ENCODE measurements at regions not wholly inside any gene's neighbourhood (a gene's known extent, or its start where the extent isn't known, plus 50 kb on each side); places are given as distances from the start of the nearest gene placed in this dataset.

GRCh38 chr2:226410247-226410835 lies 389.3 kb downstream of the IRS1 start:
- H3K4me2 ChIP-seq (ENCODE audit: insufficient read depth, low read length), result no peak overlapping the region
- ATAC-seq (ENCODE audit: insufficient read depth, low read depth), result no peak
- DNase-seq, result no peak
- no peaks in the 10 kb centered on the region for H3K27me3 ChIP-seq (ENCODE audit: insufficient read depth, low read length, poor library complexity)
- no peak overlapping the region for H3K4me3 ChIP-seq (ENCODE audit: low read depth in 1 of 2, low read length in 2 of 2)
- H3K4me1 ChIP-seq (ENCODE audit: insufficient read depth, low read length), result no peaks in the 10 kb centered on the region
- no peak overlapping the region for H3K27ac ChIP-seq (ENCODE audit: low read length)
- H3K79me2 ChIP-seq (ENCODE audit: insufficient read depth, low read length), result no peaks in the 10 kb centered on the region
- no peak for TF ChIP-seq EZH2 (IDR thresholded peaks at IDR 0.05; ENCODE audit: borderline replicate concordance, low read depth, low read length, severe bottlenecking)
- no peak for TF ChIP-seq CTCF (IDR thresholded peaks at IDR 0.05; ENCODE audit: borderline replicate concordance, extremely low read depth, low read length, poor library complexity, severe bottlenecking)
- no peak overlapping the region for H2AFZ ChIP-seq (ENCODE audit: low read depth, low read length)
- no peak overlapping the region for H3K9ac ChIP-seq (ENCODE audit: low read depth, low read length)
- H4K20me1 ChIP-seq (ENCODE audit: insufficient read depth, low read length), result no peaks in the 10 kb centered on the region
- H3K36me3 ChIP-seq (ENCODE audit: insufficient read depth, low read length), result no peaks in the 10 kb centered on the region
- no peaks in the 10 kb centered on the region for H3K9me3 ChIP-seq (ENCODE audit: insufficient read depth, low read length, severe bottlenecking)

DNA sequence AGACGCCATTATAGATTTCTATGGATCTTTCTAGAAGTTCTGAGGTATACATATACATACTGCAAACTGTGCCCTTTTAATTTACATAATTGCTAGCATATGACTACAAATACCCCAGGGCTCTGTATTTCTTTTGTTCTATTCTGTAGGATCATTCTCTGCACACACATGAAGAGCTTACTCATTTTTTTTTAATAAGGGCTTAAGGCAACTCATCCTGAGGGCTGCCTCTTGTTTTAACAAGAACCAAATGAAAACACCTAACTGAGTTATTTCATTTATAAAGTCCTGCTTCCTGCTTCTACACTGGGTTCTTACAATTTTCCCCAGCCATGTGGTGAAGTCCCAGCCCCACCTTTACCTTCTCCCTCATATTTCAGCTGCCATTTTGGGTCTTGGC lies 390.5 kb downstream of the IRS1 start:
- TF ChIP-seq EZH2 (IDR thresholded peaks at IDR 0.05; ENCODE audit: borderline replicate concordance, low read depth, low read length, severe bottlenecking), result no peak
- TF ChIP-seq CTCF (IDR thresholded peaks at IDR 0.05; ENCODE audit: borderline replicate concordance, extremely low read depth, low read length, poor library complexity, severe bottlenecking), result no peak
- Histone ChIP-seq H3K36me3 (ENCODE audit: insufficient read depth, low read length) (no peaks in the 10 kb centered on the region), H3K4me1 (ENCODE audit: insufficient read depth, low read length) (no peaks in the 10 kb centered on the region), H3K4me2 (ENCODE audit: insufficient read depth, low read length) (no peak overlapping the region), H3K4me3 (ENCODE audit: low read depth in 1 of 2, low read length in 2 of 2) (no peak overlapping the region), H3K27ac (ENCODE audit: low read length) (no peak overlapping the region), H3K79me2 (ENCODE audit: insufficient read depth, low read length) (no peaks in the 10 kb centered on the region), H3K27me3 (ENCODE audit: insufficient read depth, low read length, poor library complexity) (no peaks in the 10 kb centered on the region), H2AFZ (ENCODE audit: low read depth, low read length) (no peak overlapping the region), H3K9ac (ENCODE audit: low read depth, low read length) (no peak overlapping the region), H3K9me3 (ENCODE audit: insufficient read depth, low read length, severe bottlenecking) (no peaks in the 10 kb centered on the region), H4K20me1 (ENCODE audit: insufficient read depth, low read length) (no peaks in the 10 kb centered on the region)
- DNase-seq (no peak), ATAC-seq (ENCODE audit: insufficient read depth, low read depth) (no peak)

- H3K36me3 ChIP-seq (ENCODE audit: insufficient read depth, low read length), result no peaks in the 10 kb centered on the region
- H3K4me1 ChIP-seq (ENCODE audit: insufficient read depth, low read length), result no peaks in the 10 kb centered on the region
- no peak for TF ChIP-seq CTCF (IDR thresholded peaks at IDR 0.05; ENCODE audit: borderline replicate concordance, extremely low read depth, low read length, poor library complexity, severe bottlenecking)
- TF ChIP-seq EZH2 (IDR thresholded peaks at IDR 0.05; ENCODE audit: borderline replicate concordance, low read depth, low read length, severe bottlenecking), result no peak
- DNase-seq (no peak), ATAC-seq (ENCODE audit: insufficient read depth, low read depth) (no peak)
- H3K27ac ChIP-seq (ENCODE audit: low read length), result no peak overlapping the region
- H3K79me2 ChIP-seq (ENCODE audit: insufficient read depth, low read length), result no peaks in the 10 kb centered on the region
- no peaks in the 10 kb centered on the region for H3K27me3 ChIP-seq (ENCODE audit: insufficient read depth, low read length, poor library complexity)
- no peaks in the 10 kb centered on the region for H3K9me3 ChIP-seq (ENCODE audit: insufficient read depth, low read length, severe bottlenecking)
- no peak overlapping the region for H3K9ac ChIP-seq (ENCODE audit: low read depth, low read length)
- H2AFZ ChIP-seq (ENCODE audit: low read depth, low read length), result no peak overlapping the region
- no peak overlapping the region for H3K4me3 ChIP-seq (ENCODE audit: low read depth in 1 of 2, low read length in 2 of 2)
- no peaks in the 10 kb centered on the region for H4K20me1 ChIP-seq (ENCODE audit: insufficient read depth, low read length)
- no peak overlapping the region for H3K4me2 ChIP-seq (ENCODE audit: insufficient read depth, low read length)
These were observed 391.5 kb downstream of the IRS1 start for GRCh38 chr2:226408141-226408540.

- DNase-seq, result no peak
- no peaks in the 10 kb centered on the region for H3K36me3 ChIP-seq (ENCODE audit: insufficient read depth, low read length)
- no peak for TF ChIP-seq EZH2 (IDR thresholded peaks at IDR 0.05; ENCODE audit: borderline replicate concordance, low read depth, low read length, severe bottlenecking)
- TF ChIP-seq CTCF (IDR thresholded peaks at IDR 0.05; ENCODE audit: borderline replicate concordance, extremely low read depth, low read length, poor library complexity, severe bottlenecking), result no peak
These were observed 392.5 kb downstream of the IRS1 start for GRCh38 chr2:226407135-226407534.

More at GRCh38 chr2:226407135-226407534, 392.5 kb downstream of the IRS1 start:
- Histone ChIP-seq H3K4me2 (ENCODE audit: insufficient read depth, low read length) (no peak overlapping the region), H3K27ac (ENCODE audit: low read length) (no peak overlapping the region), H3K79me2 (ENCODE audit: insufficient read depth, low read length) (no peaks in the 10 kb centered on the region), H4K20me1 (ENCODE audit: insufficient read depth, low read length) (no peaks in the 10 kb centered on the region), H3K4me1 (ENCODE audit: insufficient read depth, low read length) (no peaks in the 10 kb centered on the region), H3K9me3 (ENCODE audit: insufficient read depth, low read length, severe bottlenecking) (no peaks in the 10 kb centered on the region), H3K9ac (ENCODE audit: low read depth, low read length) (no peak overlapping the region), H3K4me3 (ENCODE audit: low read depth in 1 of 2, low read length in 2 of 2) (no peak overlapping the region), H2AFZ (ENCODE audit: low read depth, low read length) (no peak overlapping the region), H3K27me3 (ENCODE audit: insufficient read depth, low read length, poor library complexity) (no peaks in the 10 kb centered on the region)
- no peak for ATAC-seq (ENCODE audit: insufficient read depth, low read depth)
